Lung (tissue), 11 donors: ENCODE measurements at regions not wholly inside any gene's neighbourhood (a gene's known extent, or its start where the extent isn't known, plus 50 kb on each side); places are given as distances from the start of the nearest gene placed in this dataset.

Source experiments
- ATAC-seq: fragments of 200-7000 bp; cut with Tn5 transposase; one replicate; pipeline ENCODE4 v1.9.1; 2020; ENCODE audit warnings: moderate number of reproducible peaks; ENCODE audit not compliant: insufficient read depth, low FRiP score
- DNase-seq, 3 donors: peaks; one replicate each; pipeline ENCODE4 v3.0.0-alpha.2; 2013 to 2017
- H3K27ac ChIP-seq, 2 donors: one replicate each; pipeline ENCODE4 v1.5.1; 2013; ENCODE audit warnings: mild to moderate bottlenecking in 2 of 2, moderate library complexity in 2 of 2, control low read depth in 1 of 2, inconsistent platforms in 1 of 2, low read depth in 1 of 2, low read length in 1 of 2
- H3K27me3 ChIP-seq, 3 donors: one replicate each; pipeline ENCODE4 v1.5.1; 2013; ENCODE audit warnings: low read length in 2 of 3; ENCODE audit not compliant: control insufficient read depth in 3 of 3, insufficient read depth in 3 of 3
- H3K36me3 ChIP-seq, 4 donors: one replicate each; pipeline ENCODE4 v1.5.1; 2013; ENCODE audit warnings: low read length in 4 of 4, mild to moderate bottlenecking in 1 of 4, moderate library complexity in 1 of 4; ENCODE audit not compliant: control insufficient read depth in 4 of 4, insufficient read depth in 4 of 4
- H3K4me1 ChIP-seq, 5 donors: one replicate each; pipeline ENCODE4 v1.5.1; 2013; ENCODE audit warnings: low read length in 5 of 5, mild to moderate bottlenecking in 2 of 5, moderate library complexity in 1 of 5; ENCODE audit not compliant: control insufficient read depth in 5 of 5, insufficient read depth in 5 of 5
- H3K4me3 ChIP-seq: one replicate; pipeline ENCODE4 v1.5.1; 2013; ENCODE audit warnings: mild to moderate bottlenecking, control low read depth, moderate library complexity
- H3K9ac ChIP-seq, 2 donors: one replicate each; pipeline ENCODE4 v1.5.1; 2013; ENCODE audit warnings: low read length in 2 of 2, control low read depth in 1 of 2; ENCODE audit not compliant: insufficient read depth in 1 of 2
- H3K9me3 ChIP-seq, 4 donors: one replicate each; pipeline ENCODE4 v1.5.1; 2013; ENCODE audit warnings: low read length in 3 of 4, mild to moderate bottlenecking in 1 of 4, moderate library complexity in 1 of 4; ENCODE audit not compliant: control insufficient read depth in 4 of 4, insufficient read depth in 3 of 4
- CTCF ChIP-seq: IDR thresholded peaks from 2 replicates; pipeline ENCODE4 v1.5.1; 2012; ENCODE audit warnings: mild to moderate bottlenecking; ENCODE audit errors: control extremely low read depth, extremely low read depth
- WGBS, 2 donors: extraction: QIAGEN DNeasy Blood & Tissue Kit; methylation state at CpG; one replicate each; pipeline ENCODE4 v1.1.7; 2013; 5-methylcytosine and 5-hydroxymethylcytosine counted together
- donor health status: control.
- donor health status: control.
- donor health status: Bipolar disorder and iron deficiency.
- donor health status: healthy.
- donor health status: DM: yes; HTN: yes; CAD: no.

- H3K27ac ChIP-seq: no peak overlapping the region
- DNase-seq (no peak), ATAC-seq (no peak)
- 64 to 74% methylated on average over 2 of the region's 2 CpGs for WGBS, 2 donors
- no peak overlapping the region for H3K9ac ChIP-seq
- no peak for TF ChIP-seq CTCF
- peaks cover 0 to 2% (median 0%) of the 10 kb centered on the region in 4 donors for H3K9me3 ChIP-seq
- H3K27me3 ChIP-seq: no peaks in the 10 kb centered on the region
- H3K4me1 ChIP-seq: no peaks in the 10 kb centered on the region
- H3K4me3 ChIP-seq: no peak overlapping the region
- no peaks in the 10 kb centered on the region for H3K36me3 ChIP-seq
These were observed 183.7 kb upstream of the DIO2 start for GRCh38 chr14:80395031-80395430.

GRCh38 chr14:80393766-80394165, 182.5 kb upstream of the DIO2 start:
- Histone ChIP-seq H3K9ac (no peak overlapping the region), H3K36me3 (no peaks in the 10 kb centered on the region), H3K4me1 (no peaks in the 10 kb centered on the region), H3K27me3 (no peaks in the 10 kb centered on the region), H3K27ac (no peak overlapping the region), H3K4me3 (no peak overlapping the region), H3K9me3 (peaks cover 0 to 2% (median 0%) of the 10 kb centered on the region in 4 donors)
- DNase-seq (no peak), ATAC-seq (no peak)
- TF ChIP-seq CTCF: no peak
- WGBS, 2 donors: 30 to 54% methylated on average over 1 of the region's 1 CpG

GRCh38 chr14:80390906-80391305, 179.6 kb upstream of the DIO2 start:
- Histone ChIP-seq H3K4me3 (no peak overlapping the region), H3K9me3 (peaks cover 0 to 2% (median 0%) of the 10 kb centered on the region in 4 donors), H3K4me1 (no peaks in the 10 kb centered on the region), H3K36me3 (no peaks in the 10 kb centered on the region), H3K27me3 (no peaks in the 10 kb centered on the region), H3K9ac (no peak overlapping the region), H3K27ac (no peak overlapping the region)
- DNase-seq (peak in 2 of 3 donors; percentile 6 to 14), ATAC-seq (no peak)
- WGBS, 2 donors: 76% methylated on average over 1 of the region's 1 CpG
- no peak for TF ChIP-seq CTCF
